ENCODE measurements at regions not wholly inside any gene's neighbourhood (a gene's known extent, or its start where the extent isn't known, plus 50 kb on each side); places are given as distances from the start of the nearest gene placed in this dataset.
A peak's percentile ranks its signal among the peaks of the same experiment; 100 is the strongest.

DNA sequence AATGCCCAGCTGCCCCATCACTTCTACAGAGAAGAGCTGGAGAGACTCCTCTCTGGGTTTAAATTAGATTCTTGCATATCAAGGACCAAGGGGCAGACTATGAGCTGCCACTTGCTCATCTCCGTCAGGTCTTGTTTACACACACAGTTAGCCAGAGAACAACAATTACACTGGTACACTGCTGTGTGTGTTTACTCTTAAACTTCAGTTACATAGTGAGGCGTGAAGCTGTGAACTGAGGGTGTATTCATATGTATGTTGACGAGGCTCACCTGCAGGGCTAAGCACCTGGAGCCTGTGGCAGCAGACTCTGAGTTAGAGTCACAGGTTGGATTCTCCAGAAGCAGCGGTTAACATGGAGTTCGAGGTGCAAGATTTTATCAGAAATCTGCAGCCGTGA lies 155.4 kb upstream of the ANKH start:
- peak overlapping the region; percentile 62 for H3K4me2 ChIP-seq

More for the DNA sequence above, 155.4 kb upstream of the ANKH start:
- no peaks in the 10 kb centered on the region for H3K36me3 ChIP-seq (replicated peaks in 1 of 2; ENCODE audit: control insufficient read depth in 1 of 2, insufficient read depth in 2 of 2, low read length in 1 of 2)
- no peaks in the 10 kb centered on the region for H4K20me1 ChIP-seq (ENCODE audit: insufficient read depth)
- H3K9me2 ChIP-seq, result no peaks in the 10 kb centered on the region
- H3K9me3 ChIP-seq, result no peaks in the 10 kb centered on the region
- no peaks in the 10 kb centered on the region for H3K79me2 ChIP-seq (ENCODE audit: insufficient read depth)
- peak overlapping the region in 1 of 2 experiments; percentile 81; a peak in 2 of 4 replicates for H3K27ac ChIP-seq (ENCODE audit: low read depth in 2 of 2, low read length in 1 of 2)
- 77% methylated on average over 6 of the region's 6 CpGs for WGBS (ENCODE audit: low lambda C conversion rate)
- TF ChIP-seq RCOR1 (IDR thresholded peaks at IDR 0.05; ENCODE audit: low read length) (no peak), SMC3 (IDR thresholded peaks at IDR 0.05; ENCODE audit: low read depth, low read length) (no peak), EZH2phosphoT487 (IDR thresholded peaks at IDR 0.05; ENCODE audit: borderline replicate concordance, low read depth) (no peak), NFIC (IDR thresholded peaks at IDR 0.05; ENCODE audit: borderline replicate concordance) (no peak), EP300 (IDR thresholded peaks at IDR 0.05; ENCODE audit: borderline replicate concordance in 1 of 2, low read depth in 1 of 2, low read length in 1 of 2) (no peak), TCF12 (IDR thresholded peaks at IDR 0.05) (no peak), CHD2 (IDR thresholded peaks at IDR 0.05; ENCODE audit: low read length, partially characterized antibody) (no peak), RXRA (IDR thresholded peaks at IDR 0.05; ENCODE audit: borderline replicate concordance, low read depth) (no peak), SIN3A (IDR thresholded peaks at IDR 0.05; ENCODE audit: borderline replicate concordance, low read depth, low read length) (no peak), FOXM1 (IDR thresholded peaks at IDR 0.05; ENCODE audit: low read depth) (no peak), TEAD4 (IDR thresholded peaks at IDR 0.05; ENCODE audit: borderline replicate concordance, insufficient read depth) (no peak), YY1 (IDR thresholded peaks at IDR 0.05; ENCODE audit: low read depth) (no peak), ELF1 (IDR thresholded peaks at IDR 0.05) (no peak), JUND (IDR thresholded peaks at IDR 0.05) (no peak)
- TF ChIP-seq, protein P1, sequence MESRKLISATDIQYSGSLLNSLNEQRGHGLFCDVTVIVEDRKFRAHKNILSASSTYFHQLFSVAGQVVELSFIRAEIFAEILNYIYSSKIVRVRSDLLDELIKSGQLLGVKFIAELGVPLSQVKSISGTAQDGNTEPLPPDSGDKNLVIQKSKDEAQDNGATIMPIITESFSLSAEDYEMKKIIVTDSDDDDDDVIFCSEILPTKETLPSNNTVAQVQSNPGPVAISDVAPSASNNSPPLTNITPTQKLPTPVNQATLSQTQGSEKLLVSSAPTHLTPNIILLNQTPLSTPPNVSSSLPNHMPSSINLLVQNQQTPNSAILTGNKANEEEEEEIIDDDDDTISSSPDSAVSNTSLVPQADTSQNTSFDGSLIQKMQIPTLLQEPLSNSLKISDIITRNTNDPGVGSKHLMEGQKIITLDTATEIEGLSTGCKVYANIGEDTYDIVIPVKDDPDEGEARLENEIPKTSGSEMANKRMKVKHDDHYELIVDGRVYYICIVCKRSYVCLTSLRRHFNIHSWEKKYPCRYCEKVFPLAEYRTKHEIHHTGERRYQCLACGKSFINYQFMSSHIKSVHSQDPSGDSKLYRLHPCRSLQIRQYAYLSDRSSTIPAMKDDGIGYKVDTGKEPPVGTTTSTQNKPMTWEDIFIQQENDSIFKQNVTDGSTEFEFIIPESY (IDR thresholded peaks at IDR 0.05; ENCODE audit: borderline replicate concordance, low read depth), result no peak
- TF ChIP-seq, protein P2, sequence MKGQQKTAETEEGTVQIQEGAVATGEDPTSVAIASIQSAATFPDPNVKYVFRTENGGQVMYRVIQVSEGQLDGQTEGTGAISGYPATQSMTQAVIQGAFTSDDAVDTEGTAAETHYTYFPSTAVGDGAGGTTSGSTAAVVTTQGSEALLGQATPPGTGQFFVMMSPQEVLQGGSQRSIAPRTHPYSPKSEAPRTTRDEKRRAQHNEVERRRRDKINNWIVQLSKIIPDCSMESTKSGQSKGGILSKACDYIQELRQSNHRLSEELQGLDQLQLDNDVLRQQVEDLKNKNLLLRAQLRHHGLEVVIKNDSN (IDR thresholded peaks at IDR 0.05; ENCODE audit: borderline replicate concordance, low read depth), result no peak
- TF ChIP-seq, protein P3, sequence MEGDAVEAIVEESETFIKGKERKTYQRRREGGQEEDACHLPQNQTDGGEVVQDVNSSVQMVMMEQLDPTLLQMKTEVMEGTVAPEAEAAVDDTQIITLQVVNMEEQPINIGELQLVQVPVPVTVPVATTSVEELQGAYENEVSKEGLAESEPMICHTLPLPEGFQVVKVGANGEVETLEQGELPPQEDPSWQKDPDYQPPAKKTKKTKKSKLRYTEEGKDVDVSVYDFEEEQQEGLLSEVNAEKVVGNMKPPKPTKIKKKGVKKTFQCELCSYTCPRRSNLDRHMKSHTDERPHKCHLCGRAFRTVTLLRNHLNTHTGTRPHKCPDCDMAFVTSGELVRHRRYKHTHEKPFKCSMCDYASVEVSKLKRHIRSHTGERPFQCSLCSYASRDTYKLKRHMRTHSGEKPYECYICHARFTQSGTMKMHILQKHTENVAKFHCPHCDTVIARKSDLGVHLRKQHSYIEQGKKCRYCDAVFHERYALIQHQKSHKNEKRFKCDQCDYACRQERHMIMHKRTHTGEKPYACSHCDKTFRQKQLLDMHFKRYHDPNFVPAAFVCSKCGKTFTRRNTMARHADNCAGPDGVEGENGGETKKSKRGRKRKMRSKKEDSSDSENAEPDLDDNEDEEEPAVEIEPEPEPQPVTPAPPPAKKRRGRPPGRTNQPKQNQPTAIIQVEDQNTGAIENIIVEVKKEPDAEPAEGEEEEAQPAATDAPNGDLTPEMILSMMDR (IDR thresholded peaks at IDR 0.05), result no peak
- TF ChIP-seq, protein P4, sequence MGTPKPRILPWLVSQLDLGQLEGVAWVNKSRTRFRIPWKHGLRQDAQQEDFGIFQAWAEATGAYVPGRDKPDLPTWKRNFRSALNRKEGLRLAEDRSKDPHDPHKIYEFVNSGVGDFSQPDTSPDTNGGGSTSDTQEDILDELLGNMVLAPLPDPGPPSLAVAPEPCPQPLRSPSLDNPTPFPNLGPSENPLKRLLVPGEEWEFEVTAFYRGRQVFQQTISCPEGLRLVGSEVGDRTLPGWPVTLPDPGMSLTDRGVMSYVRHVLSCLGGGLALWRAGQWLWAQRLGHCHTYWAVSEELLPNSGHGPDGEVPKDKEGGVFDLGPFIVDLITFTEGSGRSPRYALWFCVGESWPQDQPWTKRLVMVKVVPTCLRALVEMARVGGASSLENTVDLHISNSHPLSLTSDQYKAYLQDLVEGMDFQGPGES (IDR thresholded peaks at IDR 0.05; ENCODE audit: low read depth, low read length), result no peak
- TF ChIP-seq, protein P5, sequence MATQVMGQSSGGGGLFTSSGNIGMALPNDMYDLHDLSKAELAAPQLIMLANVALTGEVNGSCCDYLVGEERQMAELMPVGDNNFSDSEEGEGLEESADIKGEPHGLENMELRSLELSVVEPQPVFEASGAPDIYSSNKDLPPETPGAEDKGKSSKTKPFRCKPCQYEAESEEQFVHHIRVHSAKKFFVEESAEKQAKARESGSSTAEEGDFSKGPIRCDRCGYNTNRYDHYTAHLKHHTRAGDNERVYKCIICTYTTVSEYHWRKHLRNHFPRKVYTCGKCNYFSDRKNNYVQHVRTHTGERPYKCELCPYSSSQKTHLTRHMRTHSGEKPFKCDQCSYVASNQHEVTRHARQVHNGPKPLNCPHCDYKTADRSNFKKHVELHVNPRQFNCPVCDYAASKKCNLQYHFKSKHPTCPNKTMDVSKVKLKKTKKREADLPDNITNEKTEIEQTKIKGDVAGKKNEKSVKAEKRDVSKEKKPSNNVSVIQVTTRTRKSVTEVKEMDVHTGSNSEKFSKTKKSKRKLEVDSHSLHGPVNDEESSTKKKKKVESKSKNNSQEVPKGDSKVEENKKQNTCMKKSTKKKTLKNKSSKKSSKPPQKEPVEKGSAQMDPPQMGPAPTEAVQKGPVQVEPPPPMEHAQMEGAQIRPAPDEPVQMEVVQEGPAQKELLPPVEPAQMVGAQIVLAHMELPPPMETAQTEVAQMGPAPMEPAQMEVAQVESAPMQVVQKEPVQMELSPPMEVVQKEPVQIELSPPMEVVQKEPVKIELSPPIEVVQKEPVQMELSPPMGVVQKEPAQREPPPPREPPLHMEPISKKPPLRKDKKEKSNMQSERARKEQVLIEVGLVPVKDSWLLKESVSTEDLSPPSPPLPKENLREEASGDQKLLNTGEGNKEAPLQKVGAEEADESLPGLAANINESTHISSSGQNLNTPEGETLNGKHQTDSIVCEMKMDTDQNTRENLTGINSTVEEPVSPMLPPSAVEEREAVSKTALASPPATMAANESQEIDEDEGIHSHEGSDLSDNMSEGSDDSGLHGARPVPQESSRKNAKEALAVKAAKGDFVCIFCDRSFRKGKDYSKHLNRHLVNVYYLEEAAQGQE (IDR thresholded peaks at IDR 0.05; ENCODE audit: low read depth, low read length), result no peak
- ChIA-PET POLR2A (no interaction called here), CTCF (interaction anchor here (1.2 to 2.7 kb wide), 2 partner anchors 12 to 300 kb away, joined by 5 to 11 read pairs; no protein-coding TSS in a partner anchor)
- no peak for DNase-seq
- no peak overlapping the region; a peak in 1 of 4 replicates for H3K4me3 ChIP-seq (ENCODE audit: low read depth in 2 of 2, low read length in 1 of 2)
- peaks cover 0 to 9% of the 10 kb centered on the region in 2 experiments; a peak in 2 of 4 replicates for H3K4me1 ChIP-seq (ENCODE audit: control insufficient read depth in 1 of 2, insufficient read depth in 2 of 2, low read depth in 1 of 2, low read length in 1 of 2)
- peak overlapping the region; percentile 42; the same call in 1 of the 2 replicates for H3K9ac ChIP-seq
- H2AFZ ChIP-seq (ENCODE audit: low read depth), result no peak overlapping the region
- peaks cover 32% of the 10 kb centered on the region for H3F3A ChIP-seq (replicated peaks; ENCODE audit: insufficient read depth)
- H3K27me3 ChIP-seq (ENCODE audit: insufficient read depth), result no peaks in the 10 kb centered on the region

Data from SK-N-SH (cell line).